DMS 273 treated with DMSO at 0.1 percent for 48 hours (cell line): ENCODE measurements at regions not wholly inside any gene's neighbourhood (a gene's known extent, or its start where the extent isn't known, plus 50 kb on each side); places are given as distances from the start of the nearest gene placed in this dataset.

ENCODE experiments used
- DNase-seq: peaks from one replicate; lab custom pipeline; 2025; lab: John Stamatoyannopoulos, UW

GRCh38 chr10:3624367-3624766 is 160.6 kb downstream of the KLF6 start:
- no peak for DNase-seq

GRCh38 chr10:3623746-3624145 is 161.3 kb downstream of the KLF6 start:
- DNase-seq, result no peak

DNA sequence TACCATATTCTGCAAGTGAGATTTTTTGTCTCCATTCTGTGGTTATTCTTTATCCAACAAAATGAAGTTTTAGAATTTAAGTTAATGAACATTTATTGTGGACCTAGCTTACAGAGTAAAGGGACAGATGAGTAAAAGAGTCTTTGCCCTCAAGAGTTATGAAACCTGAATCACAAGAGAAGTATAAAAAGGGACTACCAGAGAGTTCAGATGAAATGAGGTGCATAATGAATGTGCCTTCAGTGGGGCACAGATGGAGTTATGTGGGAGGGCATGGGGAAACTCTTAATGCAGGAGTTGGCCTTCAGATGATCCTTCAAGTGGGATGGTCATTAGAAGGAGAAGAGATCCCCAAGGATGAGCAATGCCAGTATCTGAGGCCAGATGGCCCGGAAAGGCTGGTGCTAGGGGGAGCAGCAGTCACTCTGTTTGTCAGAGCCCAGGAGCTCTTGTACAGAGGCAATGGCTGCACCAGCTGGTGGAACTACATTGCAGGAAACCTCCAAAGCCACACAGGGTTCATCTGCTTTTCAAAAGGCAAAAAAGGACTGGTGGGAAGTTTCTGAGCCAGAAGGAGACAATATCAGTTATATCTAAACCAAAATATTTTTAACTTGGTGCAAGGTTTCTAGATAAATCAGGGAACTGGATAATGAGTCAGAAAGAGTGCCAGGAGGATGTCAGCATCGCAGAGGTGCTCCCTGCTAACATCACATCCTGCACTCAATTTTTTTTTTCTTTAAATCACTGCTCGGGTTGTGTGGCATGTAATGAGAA is 162.0 kb downstream of the KLF6 start:
- DNase-seq, result no peak

GRCh38 chr10:3622427-3622826 is 162.6 kb downstream of the KLF6 start:
- DNase-seq, result no peak

DNA sequence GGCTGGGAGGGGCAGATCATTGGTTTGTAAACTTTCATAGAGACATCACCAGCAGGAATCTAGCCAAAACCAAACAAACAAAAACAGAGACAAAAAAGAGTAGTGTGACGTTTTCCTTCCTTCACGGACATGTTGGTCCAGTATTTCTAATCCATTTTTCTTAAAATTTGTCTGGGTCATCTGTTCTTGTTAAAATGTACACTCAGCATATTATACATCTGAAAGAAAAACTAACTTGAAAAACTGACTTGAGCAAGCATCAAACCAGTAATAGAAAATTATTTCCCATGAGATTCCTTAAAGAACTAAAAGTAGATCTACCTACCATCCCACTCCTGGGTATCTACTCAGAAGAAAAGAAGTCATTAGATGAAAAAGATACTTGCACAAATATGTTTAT is 164.2 kb downstream of the KLF6 start:
- no peak for DNase-seq

- no peak for DNase-seq
Measured at GRCh38 chr10:3619241-3619640, 165.8 kb downstream of the KLF6 start.

- DNase-seq, result no peak
Measured at GRCh38 chr10:3616880-3617279, 168.1 kb downstream of the KLF6 start.

DNA sequence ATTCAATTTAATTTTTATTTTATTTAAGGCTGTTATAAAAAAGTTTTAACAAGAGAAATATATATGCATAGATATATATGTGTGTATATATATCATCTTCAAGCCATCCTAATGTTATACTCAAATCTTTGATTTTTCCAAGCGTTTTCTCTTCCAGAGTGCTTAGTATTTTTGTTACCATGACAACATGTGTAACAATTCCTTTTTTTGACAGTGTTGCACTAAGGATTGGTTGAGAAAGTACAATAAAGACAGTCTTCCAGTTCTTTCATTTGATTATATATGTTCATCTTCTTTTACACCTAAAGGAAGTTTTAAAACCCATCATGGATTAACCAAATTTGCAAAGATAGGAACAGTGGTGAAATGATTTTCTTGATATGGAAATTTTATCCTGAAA is 171.7 kb downstream of the KLF6 start:
- no peak for DNase-seq

DNA sequence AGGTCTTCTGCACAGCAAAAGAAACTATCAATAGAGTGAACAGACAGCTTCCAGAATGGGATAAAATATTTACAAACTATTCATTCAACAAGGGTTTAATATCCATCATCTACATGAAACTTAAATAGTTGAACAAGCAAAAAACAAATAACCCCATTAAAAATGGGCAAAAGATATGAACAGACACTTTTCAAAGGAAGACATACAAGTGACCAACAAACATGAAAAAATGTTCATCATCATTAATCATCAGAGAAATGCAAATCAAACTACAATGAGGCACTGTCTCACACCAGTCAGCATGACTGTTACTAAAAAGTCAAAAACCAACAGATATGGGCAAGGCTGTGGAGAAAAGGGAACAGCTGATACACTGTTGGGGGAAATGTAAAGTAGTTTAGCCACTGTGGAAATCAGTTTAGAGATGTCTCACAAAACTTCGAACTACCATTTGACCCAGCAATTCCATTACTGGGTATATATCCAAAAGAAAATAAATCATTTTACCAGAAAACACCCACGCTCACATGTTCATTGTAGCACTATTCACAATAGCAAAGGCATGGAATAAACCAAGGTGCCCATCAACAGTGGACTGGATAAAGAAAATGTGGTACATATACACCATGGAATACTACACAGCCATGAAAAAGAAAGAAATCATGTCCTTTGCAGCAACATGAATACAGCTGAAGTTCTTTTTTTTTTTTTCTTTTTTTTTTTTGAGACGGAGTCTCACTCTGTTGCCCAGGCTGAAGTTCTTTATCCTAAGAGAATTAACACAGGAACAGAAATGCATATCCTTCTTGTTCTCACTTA is 172.6 kb downstream of the KLF6 start:
- DNase-seq, result no peak

DNA sequence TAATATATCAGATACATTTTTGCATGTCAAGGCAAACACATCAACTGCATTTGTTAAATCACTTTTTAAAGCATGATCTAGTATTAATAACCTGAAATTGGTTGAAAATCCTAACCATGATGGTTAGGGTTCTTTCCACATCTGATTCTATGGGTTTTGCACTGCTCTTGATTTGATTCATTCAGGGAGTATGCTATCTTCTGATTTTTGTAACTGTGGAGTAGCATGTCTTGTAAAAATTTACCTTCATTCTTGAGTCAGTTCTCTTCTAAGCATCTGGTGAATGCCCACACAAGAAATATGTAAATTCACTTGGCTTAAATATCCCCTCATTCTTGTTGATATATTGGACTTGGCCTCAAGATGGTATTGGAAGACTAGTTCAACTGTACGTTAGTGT is 178.7 kb downstream of the KLF6 start:
- no peak for DNase-seq

- no peak for DNase-seq
Measured at GRCh38 chr10:3605882-3606281, 179.1 kb downstream of the KLF6 start.

DNA sequence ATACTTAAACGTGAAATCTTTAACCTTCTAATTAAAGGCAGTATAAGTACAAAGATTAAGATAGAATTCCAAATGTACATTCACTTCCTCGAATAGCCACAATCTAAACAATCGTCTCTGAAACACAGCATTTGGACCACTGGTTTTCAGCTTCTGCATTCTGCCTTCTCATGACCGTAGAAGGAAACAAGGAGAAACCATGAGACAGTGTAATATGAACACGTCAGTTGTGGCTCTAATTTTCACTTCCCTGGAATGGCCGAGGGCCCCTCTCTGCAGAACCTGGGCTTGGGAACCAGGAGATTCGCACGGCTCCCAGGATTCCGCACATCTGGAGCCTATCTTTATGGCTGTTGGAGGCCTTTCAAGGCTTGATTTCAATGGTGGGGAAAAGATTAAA is 189.3 kb downstream of the KLF6 start:
- DNase-seq, result no peak

DNA sequence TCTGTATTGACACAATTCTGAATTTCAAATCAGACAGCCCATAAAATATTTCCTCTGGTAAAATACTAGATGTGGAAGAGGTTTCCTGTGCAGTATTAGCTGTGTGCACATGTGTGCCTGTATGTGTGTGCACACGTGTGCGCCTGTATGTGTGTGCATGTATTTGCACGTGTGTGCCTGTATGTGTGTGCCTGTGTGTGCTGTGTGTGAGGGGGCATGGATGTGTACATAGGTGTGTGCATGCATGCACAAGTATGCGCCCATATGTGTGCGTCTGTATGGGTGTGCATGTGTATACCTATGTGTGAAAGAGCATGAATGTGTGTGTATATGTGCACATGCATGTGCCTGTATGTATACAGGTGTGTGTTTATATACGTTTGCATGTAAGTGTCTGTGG is 191.4 kb downstream of the KLF6 start:
- DNase-seq, result no peak

- DNase-seq, result no peak
Measured at GRCh38 chr10:3592424-3592823, 192.6 kb downstream of the KLF6 start.

- DNase-seq, result no peak
Measured at GRCh38 chr10:3588816-3589215, 196.2 kb downstream of the KLF6 start.

DNA sequence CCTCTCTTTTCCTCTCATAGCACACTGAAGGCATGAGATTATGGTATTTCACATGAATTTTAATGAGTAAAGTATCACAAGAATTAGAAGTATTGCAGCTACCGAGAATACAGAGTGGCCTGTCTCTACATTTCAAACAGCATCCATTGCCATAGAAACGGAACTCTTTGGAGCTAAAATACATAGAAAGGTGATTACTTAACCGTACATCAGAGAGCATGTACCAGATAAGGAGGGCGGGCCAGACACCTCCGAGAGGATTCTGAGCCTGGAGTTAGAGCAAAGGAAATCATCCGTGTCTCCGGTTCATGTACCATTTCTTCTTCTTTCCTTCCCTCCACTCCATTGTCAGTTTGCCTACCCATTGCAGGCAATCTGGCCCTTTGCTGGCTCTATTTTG is 196.7 kb downstream of the KLF6 start:
- no peak for DNase-seq

DNA sequence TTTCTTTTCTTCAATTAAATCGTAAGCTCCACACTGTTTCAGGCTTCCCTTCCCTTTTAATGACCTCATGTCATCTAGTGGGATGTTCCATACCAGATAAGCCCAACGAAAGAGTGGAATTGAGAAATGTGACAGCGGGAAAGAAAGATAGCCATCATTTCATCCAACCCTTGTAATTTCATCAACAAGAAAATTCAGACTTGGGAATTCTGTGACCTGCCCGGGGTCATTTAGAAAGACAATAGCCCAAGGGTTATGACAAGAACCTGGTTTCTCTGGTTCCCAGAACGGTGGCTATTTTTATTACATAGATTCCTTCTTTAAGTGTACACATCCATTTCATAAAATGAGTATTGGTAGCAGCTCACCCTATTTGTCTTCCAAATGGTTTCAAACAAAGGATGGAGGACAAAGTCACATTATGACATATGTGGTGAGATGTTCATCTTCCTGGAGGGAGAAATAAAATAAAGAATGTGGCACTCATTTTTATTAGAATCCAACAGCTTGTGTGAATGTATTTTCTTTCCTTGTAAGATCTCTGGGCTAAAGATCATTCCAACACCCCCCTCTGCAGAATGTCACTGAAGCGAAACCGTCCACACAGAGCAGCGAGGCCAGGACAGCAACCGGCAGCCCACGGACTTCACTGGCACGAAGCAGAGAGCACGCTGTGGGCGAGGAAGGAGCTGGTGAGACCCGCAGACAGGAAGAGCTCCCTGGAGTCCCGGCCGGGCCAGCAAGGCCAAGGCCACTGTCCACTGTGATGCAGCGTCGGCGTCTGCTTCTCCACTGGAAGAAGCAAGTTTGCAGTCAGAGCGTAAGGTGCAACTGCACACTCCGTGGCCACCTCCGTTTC is 199.9 kb downstream of the KLF6 start:
- no peak for DNase-seq

- no peak for DNase-seq
Measured at GRCh38 chr10:3580565-3580964, 204.4 kb downstream of the KLF6 start.

GRCh38 chr10:3579845-3580244 is 205.2 kb downstream of the KLF6 start:
- DNase-seq, result no peak

DNA sequence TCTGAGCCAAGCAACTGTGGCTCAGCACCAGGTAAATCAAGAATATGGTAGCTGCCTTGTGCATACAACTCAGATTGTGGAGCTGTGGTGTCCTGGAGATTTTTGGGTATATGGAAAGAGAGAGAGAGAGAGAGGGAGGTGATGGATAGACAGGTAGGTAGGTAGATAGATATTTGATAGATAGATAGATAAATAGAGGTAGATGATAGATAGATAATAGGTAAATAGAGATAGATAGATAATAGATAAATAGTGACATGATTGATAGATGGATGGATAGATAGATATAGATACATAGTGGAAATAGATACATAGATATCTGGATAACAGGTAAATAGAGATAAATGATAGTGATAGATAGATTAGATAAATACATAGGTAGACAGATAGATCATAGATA is 206.3 kb downstream of the KLF6 start:
- no peak for DNase-seq

DNA sequence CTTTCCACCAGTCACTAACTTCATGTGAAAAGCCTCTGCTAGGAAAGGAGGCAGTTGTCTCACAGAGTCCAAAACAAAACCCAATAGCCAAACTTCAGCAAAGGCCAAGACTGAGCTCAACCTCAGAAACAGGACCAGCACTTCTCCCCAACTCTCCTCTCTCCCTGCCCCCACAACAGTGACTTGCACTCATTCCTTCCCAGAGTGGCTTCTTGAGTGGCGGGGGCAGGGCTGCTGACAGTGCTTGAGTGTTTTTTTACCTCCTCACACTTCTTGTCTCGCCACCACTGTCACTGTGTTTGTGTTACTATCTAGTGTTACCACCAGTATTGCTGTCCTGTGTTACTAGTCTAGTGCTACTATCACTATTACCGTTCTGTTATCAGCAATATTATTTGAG is 206.8 kb downstream of the KLF6 start:
- no peak for DNase-seq

DNA sequence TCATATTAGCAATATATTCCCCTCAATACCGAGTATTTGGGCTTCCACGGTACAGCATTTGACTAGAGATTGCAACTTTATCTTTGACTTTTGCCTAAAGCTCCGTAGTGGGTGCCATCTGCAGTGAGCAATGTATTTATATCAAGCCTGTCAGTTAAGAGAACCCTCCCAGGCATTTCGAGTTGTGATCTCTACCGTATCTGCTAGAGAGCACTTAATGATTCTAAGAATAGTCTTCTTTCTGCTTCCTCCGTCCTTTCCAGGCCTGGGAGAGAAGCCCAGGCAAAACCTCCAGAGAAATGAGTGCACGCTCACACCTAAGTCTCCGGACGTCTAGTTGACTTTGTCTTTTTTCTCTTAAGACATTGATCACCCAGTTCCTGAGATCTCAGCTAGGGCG is 210.6 kb downstream of the KLF6 start:
- no peak for DNase-seq

DNA sequence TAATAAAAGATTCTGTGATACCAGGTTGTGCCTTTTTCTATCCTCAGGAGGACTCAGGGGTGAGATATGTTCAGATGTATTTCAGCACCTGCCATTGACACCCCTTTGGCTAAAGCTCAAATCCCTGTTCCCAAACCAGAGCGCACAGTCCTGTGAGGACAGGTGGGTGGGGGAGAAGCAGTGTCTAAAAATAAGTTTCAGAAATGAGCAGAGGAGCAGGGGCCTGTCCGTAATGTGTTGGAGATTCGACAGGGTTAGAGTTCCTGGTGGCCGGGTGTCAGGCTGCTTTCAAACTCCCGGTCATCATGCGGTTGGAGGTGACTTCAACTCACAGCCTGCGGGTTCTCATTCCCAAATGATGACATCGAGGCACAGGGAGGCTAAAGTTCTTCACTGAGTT is 211.5 kb downstream of the KLF6 start:
- DNase-seq, result no peak
